HG02852 (cell line): ENCODE measurements at regions not wholly inside any gene's neighbourhood (a gene's known extent, or its start where the extent isn't known, plus 50 kb on each side); places are given as distances from the start of the nearest gene placed in this dataset.
"Not testable (repeated sequence)": the region's sequence is repeated elsewhere in the genome, so short reads cannot be mapped to it uniquely, and the experiment has no call there.

Source experiments
- ATAC-seq: cut with Tn5 transposase; IDR thresholded peaks from one replicate; pipeline ENCODE4 v1.9.1; 2021; ENCODE audit warnings: mild to moderate bottlenecking, moderate library complexity; ENCODE audit not compliant: unreplicated experiment

DNA sequence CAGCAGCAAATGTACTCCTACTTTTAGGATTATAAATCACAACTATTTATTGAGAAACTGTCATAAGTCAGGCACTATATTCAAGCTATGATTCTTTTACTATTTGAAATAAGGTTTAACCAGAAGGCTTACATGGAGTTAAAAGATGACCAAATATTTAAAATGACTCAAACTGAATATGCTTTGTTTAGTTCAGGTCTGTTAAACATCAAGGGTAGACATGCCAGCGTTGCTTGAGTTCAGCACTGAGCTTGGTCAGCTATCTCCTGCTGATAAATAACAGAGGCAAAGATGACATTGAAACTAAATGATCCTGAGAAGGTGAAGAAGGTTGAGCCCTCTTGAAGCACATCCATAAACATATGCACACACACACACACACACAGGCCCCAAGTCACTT, 305.6 kb downstream of the ANKRD30BL start:
- ATAC-seq: not testable (repeated sequence)

DNA sequence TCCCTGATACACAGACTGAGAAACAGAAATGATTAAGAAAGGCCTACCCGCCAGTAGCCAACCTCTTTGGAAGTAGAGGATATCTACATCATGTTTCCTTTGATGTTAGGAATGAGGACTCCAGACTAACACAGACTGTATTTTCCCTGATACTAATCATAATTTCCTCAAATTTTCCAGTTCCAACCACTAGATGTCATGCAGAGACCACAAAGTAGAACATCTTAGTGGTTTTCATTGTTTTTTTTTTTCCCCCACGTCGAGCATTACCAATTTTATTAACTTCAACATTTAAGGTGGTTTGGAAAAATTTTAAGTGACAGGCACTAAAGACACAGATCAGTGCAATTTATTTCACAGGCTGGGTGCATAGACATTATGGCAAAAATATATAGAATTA, 303.6 kb downstream of the ANKRD30BL start:
- ATAC-seq: not testable (repeated sequence)
